ENCODE measurements at regions not wholly inside any gene's neighbourhood (a gene's known extent, or its start where the extent isn't known, plus 50 kb on each side); places are given as distances from the start of the nearest gene placed in this dataset.
"Not testable (repeated sequence)": the region's sequence is repeated elsewhere in the genome, so short reads cannot be mapped to it uniquely, and the experiment has no call there.

GRCh38 chr6:14217728-14218518, 100.4 kb downstream of the CD83 start:
- FAIRE-seq, result no peak

- no peak for FAIRE-seq
Observed at GRCh38 chr6:14218519-14218800, 100.9 kb downstream of the CD83 start.

- no peak for FAIRE-seq
Observed at GRCh38 chr6:14221564-14222279, 104.2 kb downstream of the CD83 start.

GRCh38 chr6:14222956-14223355, 105.4 kb downstream of the CD83 start:
- FAIRE-seq, result no peak

- FAIRE-seq, result no peak
Observed at GRCh38 chr6:14224359-14225103, 107.0 kb downstream of the CD83 start.

GRCh38 chr6:14226051-14226660, 108.6 kb downstream of the CD83 start:
- FAIRE-seq, result no peak

- FAIRE-seq, result no peak
Observed at GRCh38 chr6:14228571-14228970, 111.0 kb downstream of the CD83 start.

- FAIRE-seq, result no peak
Observed at GRCh38 chr6:14231071-14231483, 113.5 kb downstream of the CD83 start.

GRCh38 chr6:14231501-14232280, 114.1 kb downstream of the CD83 start:
- no peak for FAIRE-seq

- no peak for FAIRE-seq
Observed at GRCh38 chr6:14232889-14233288, 115.3 kb downstream of the CD83 start.

GRCh38 chr6:14235653-14236356, 118.2 kb downstream of the CD83 start:
- FAIRE-seq, result no peak

- FAIRE-seq, result no peak
Observed at GRCh38 chr6:14239097-14239496, 121.5 kb downstream of the CD83 start.

GRCh38 chr6:14240411-14241166, 123.0 kb downstream of the CD83 start:
- no peak for FAIRE-seq

GRCh38 chr6:14241255-14242070, 123.9 kb downstream of the CD83 start:
- FAIRE-seq, result no peak

GRCh38 chr6:14242912-14243311, 125.3 kb downstream of the CD83 start:
- FAIRE-seq, result not testable (repeated sequence)

- no peak for FAIRE-seq
Observed at GRCh38 chr6:14243597-14243996, 126.0 kb downstream of the CD83 start.

- FAIRE-seq, result no peak
Observed at GRCh38 chr6:14246876-14247275, 129.3 kb downstream of the CD83 start.

- no peak for FAIRE-seq
Observed at GRCh38 chr6:14250573-14250972, 133.0 kb downstream of the CD83 start.

GRCh38 chr6:14252271-14252850, 134.8 kb downstream of the CD83 start:
- FAIRE-seq, result no peak

GRCh38 chr6:14254505-14254904, 136.9 kb downstream of the CD83 start:
- no peak for FAIRE-seq
